ENCODE measurements at regions not wholly inside any gene's neighbourhood (a gene's known extent, or its start where the extent isn't known, plus 50 kb on each side); places are given as distances from the start of the nearest gene placed in this dataset.
"Not testable (repeated sequence)": the region's sequence is repeated elsewhere in the genome, so short reads cannot be mapped to it uniquely, and the experiment has no call there.

GRCh38 chr18:43982582-43982981 lies 698.1 kb upstream of the SETBP1 start:
- WGBS: 82% methylated on average over 4 of the region's 4 CpGs
- no peak overlapping the region for H3K27ac ChIP-seq
- no peaks in the 10 kb centered on the region for H3K4me1 ChIP-seq
- TF ChIP-seq POLR2AphosphoS5 (IDR thresholded peaks at IDR 0.05) (no peak), POLR2A (IDR thresholded peaks at IDR 0.05) (no peak), CTCF (IDR thresholded peaks at IDR 0.05) (no peak), EP300 (IDR thresholded peaks at IDR 0.05) (no peak)
- no peaks in the 10 kb centered on the region for H3K36me3 ChIP-seq
- DNase-seq (ENCODE audit: low spot score in 2 of 2): no peak
- no peaks in the 10 kb centered on the region for H3K9me3 ChIP-seq
- H3K27me3 ChIP-seq: no peaks in the 10 kb centered on the region
- H3K4me3 ChIP-seq: no peak overlapping the region

- not testable (repeated sequence) for H3K36me3 ChIP-seq; H3K27me3 ChIP-seq; H3K27ac ChIP-seq; H3K9me3 ChIP-seq; H3K4me1 ChIP-seq; DNase-seq (ENCODE audit: low spot score in 2 of 2); H3K4me3 ChIP-seq
- WGBS: 86% methylated on average over 4 of the region's 4 CpGs
Observed at GRCh38 chr18:43987061-43987460, 693.6 kb upstream of the SETBP1 start.

GRCh38 chr18:43992741-43993140 lies 687.9 kb upstream of the SETBP1 start:
- DNase-seq (ENCODE audit: low spot score in 2 of 2): no peak
- Histone ChIP-seq H3K9me3 (no peaks in the 10 kb centered on the region), H3K36me3 (no peaks in the 10 kb centered on the region), H3K4me3 (no peak overlapping the region), H3K4me1 (no peaks in the 10 kb centered on the region), H3K27ac (no peak overlapping the region), H3K27me3 (no peaks in the 10 kb centered on the region)
- 32% methylated on average over 1 of the region's 1 CpG for WGBS
- TF ChIP-seq CTCF (IDR thresholded peaks at IDR 0.05) (no peak), POLR2A (IDR thresholded peaks at IDR 0.05) (no peak), POLR2AphosphoS5 (IDR thresholded peaks at IDR 0.05) (no peak), EP300 (IDR thresholded peaks at IDR 0.05) (no peak)

GRCh38 chr18:43994381-43994780 lies 686.3 kb upstream of the SETBP1 start:
- Histone ChIP-seq H3K4me1 (no peaks in the 10 kb centered on the region), H3K4me3 (no peak overlapping the region), H3K27me3 (no peaks in the 10 kb centered on the region), H3K36me3 (no peaks in the 10 kb centered on the region), H3K9me3 (no peaks in the 10 kb centered on the region), H3K27ac (no peak overlapping the region)
- 85% methylated on average over 4 of the region's 4 CpGs for WGBS
- no peak for TF ChIP-seq EP300 (IDR thresholded peaks at IDR 0.05)
- no peak for TF ChIP-seq CTCF (IDR thresholded peaks at IDR 0.05)
- TF ChIP-seq POLR2AphosphoS5 (IDR thresholded peaks at IDR 0.05): no peak
- no peak for TF ChIP-seq POLR2A (IDR thresholded peaks at IDR 0.05)
- no peak for DNase-seq (ENCODE audit: low spot score in 2 of 2)

GRCh38 chr18:44013871-44014270 lies 666.8 kb upstream of the SETBP1 start:
- no peak for DNase-seq (ENCODE audit: low spot score in 2 of 2)
- 83% methylated on average over 2 of the region's 2 CpGs for WGBS
- Histone ChIP-seq H3K27me3 (no peaks in the 10 kb centered on the region), H3K4me1 (no peaks in the 10 kb centered on the region), H3K27ac (no peak overlapping the region), H3K4me3 (no peak overlapping the region), H3K9me3 (no peaks in the 10 kb centered on the region), H3K36me3 (no peaks in the 10 kb centered on the region)
- no peak for TF ChIP-seq CTCF (IDR thresholded peaks at IDR 0.05)
- TF ChIP-seq POLR2A (IDR thresholded peaks at IDR 0.05): no peak
- no peak for TF ChIP-seq POLR2AphosphoS5 (IDR thresholded peaks at IDR 0.05)
- TF ChIP-seq EP300 (IDR thresholded peaks at IDR 0.05): no peak

- Histone ChIP-seq H3K36me3 (no peaks in the 10 kb centered on the region), H3K27ac (no peak overlapping the region), H3K27me3 (no peaks in the 10 kb centered on the region), H3K4me3 (no peak overlapping the region), H3K4me1 (no peaks in the 10 kb centered on the region), H3K9me3 (no peaks in the 10 kb centered on the region)
- WGBS: 47% methylated on average over 1 of the region's 1 CpG
- no peak for TF ChIP-seq POLR2A (IDR thresholded peaks at IDR 0.05)
- no peak for TF ChIP-seq EP300 (IDR thresholded peaks at IDR 0.05)
- TF ChIP-seq CTCF (IDR thresholded peaks at IDR 0.05): no peak
- DNase-seq (ENCODE audit: low spot score in 2 of 2): no peak
Observed at GRCh38 chr18:44025421-44025820, 655.3 kb upstream of the SETBP1 start.

Data from suprapubic skin (tissue), 4 donors.